ENCODE measurements at regions not wholly inside any gene's neighbourhood (a gene's known extent, or its start where the extent isn't known, plus 50 kb on each side); places are given as distances from the start of the nearest gene placed in this dataset.

DNA sequence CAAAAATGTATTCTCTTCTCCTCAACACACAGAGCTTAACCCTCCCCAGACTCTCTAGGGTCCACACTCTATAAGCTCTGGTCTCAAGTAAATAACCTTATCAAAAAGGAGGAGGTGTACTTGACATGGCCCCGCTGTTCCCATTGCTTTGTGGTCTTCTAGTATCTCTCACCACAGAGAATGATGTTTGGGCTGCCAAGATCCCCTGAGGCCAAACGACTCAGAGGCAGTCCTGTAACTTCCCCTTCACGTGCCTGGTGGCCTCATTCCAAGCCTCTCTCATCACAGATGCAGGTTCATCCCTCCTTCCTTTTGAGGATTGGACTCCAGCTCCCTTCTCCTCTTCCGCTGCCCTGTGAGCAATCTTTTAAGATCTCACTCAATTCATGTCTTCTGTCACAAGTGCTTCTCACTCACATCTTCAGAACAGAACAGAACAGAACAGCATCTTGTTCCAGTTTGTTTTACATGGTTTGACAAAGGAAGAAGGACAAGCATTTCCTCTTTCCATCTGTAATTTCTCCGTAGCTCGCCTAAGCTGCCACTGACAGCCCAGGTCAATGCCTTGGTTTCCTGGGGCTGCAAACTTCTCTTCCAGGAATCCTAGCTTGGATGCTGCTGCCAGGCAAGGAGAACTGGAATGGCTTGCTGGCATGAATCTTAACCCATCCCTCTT is 541.5 kb downstream of the CD83 start:
- Histone ChIP-seq H3K9me2 (no peaks in the 10 kb centered on the region), H2AFZ (ENCODE audit: low read depth) (no peak overlapping the region), H3K27ac (ENCODE audit: low read depth in 2 of 2, low read length in 1 of 2) (no peak overlapping the region), H3K4me3 (ENCODE audit: low read depth in 2 of 2, low read length in 1 of 2) (no peak overlapping the region), H4K20me1 (ENCODE audit: insufficient read depth) (no peaks in the 10 kb centered on the region), H3K4me2 (no peak overlapping the region), H3K36me3 (replicated peaks in 1 of 2; ENCODE audit: control insufficient read depth in 1 of 2, insufficient read depth in 2 of 2, low read length in 1 of 2) (no peaks in the 10 kb centered on the region), H3K9ac (no peak overlapping the region), H3K27me3 (ENCODE audit: insufficient read depth) (no peaks in the 10 kb centered on the region; the same call in 1 of the 2 replicates), H3K79me2 (ENCODE audit: insufficient read depth) (no peaks in the 10 kb centered on the region), H3F3A (replicated peaks; ENCODE audit: insufficient read depth) (no peaks in the 10 kb centered on the region), H3K9me3 (no peaks in the 10 kb centered on the region), H3K4me1 (ENCODE audit: control insufficient read depth in 1 of 2, insufficient read depth in 2 of 2, low read depth in 1 of 2, low read length in 1 of 2) (no peaks in the 10 kb centered on the region; a peak in 1 of 4 replicates)
- TF ChIP-seq, protein P1, sequence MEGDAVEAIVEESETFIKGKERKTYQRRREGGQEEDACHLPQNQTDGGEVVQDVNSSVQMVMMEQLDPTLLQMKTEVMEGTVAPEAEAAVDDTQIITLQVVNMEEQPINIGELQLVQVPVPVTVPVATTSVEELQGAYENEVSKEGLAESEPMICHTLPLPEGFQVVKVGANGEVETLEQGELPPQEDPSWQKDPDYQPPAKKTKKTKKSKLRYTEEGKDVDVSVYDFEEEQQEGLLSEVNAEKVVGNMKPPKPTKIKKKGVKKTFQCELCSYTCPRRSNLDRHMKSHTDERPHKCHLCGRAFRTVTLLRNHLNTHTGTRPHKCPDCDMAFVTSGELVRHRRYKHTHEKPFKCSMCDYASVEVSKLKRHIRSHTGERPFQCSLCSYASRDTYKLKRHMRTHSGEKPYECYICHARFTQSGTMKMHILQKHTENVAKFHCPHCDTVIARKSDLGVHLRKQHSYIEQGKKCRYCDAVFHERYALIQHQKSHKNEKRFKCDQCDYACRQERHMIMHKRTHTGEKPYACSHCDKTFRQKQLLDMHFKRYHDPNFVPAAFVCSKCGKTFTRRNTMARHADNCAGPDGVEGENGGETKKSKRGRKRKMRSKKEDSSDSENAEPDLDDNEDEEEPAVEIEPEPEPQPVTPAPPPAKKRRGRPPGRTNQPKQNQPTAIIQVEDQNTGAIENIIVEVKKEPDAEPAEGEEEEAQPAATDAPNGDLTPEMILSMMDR (IDR thresholded peaks at IDR 0.05) = no peak
- TF ChIP-seq TAF1 (IDR thresholded peaks at IDR 0.05; ENCODE audit: borderline replicate concordance, low read depth, low read length) (no peak), MXI1 (IDR thresholded peaks at IDR 0.05; ENCODE audit: low read depth, low read length) (no peak), ELF1 (IDR thresholded peaks at IDR 0.05) (no peak), POLR2AphosphoS5 (IDR thresholded peaks at IDR 0.05; ENCODE audit: low read depth, low read length) (no peak), YY1 (IDR thresholded peaks at IDR 0.05; ENCODE audit: low read depth) (no peak), NFIC (IDR thresholded peaks at IDR 0.05; ENCODE audit: borderline replicate concordance) (no peak), RXRA (IDR thresholded peaks at IDR 0.05; ENCODE audit: borderline replicate concordance, low read depth) (no peak), SMC3 (IDR thresholded peaks at IDR 0.05; ENCODE audit: low read depth, low read length) (no peak)
- TF ChIP-seq, protein P2, sequence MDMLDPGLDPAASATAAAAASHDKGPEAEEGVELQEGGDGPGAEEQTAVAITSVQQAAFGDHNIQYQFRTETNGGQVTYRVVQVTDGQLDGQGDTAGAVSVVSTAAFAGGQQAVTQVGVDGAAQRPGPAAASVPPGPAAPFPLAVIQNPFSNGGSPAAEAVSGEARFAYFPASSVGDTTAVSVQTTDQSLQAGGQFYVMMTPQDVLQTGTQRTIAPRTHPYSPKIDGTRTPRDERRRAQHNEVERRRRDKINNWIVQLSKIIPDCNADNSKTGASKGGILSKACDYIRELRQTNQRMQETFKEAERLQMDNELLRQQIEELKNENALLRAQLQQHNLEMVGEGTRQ (IDR thresholded peaks at IDR 0.05; ENCODE audit: borderline replicate concordance, low read depth, low read length) = no peak
- TF ChIP-seq, protein P3, sequence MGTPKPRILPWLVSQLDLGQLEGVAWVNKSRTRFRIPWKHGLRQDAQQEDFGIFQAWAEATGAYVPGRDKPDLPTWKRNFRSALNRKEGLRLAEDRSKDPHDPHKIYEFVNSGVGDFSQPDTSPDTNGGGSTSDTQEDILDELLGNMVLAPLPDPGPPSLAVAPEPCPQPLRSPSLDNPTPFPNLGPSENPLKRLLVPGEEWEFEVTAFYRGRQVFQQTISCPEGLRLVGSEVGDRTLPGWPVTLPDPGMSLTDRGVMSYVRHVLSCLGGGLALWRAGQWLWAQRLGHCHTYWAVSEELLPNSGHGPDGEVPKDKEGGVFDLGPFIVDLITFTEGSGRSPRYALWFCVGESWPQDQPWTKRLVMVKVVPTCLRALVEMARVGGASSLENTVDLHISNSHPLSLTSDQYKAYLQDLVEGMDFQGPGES (IDR thresholded peaks at IDR 0.05; ENCODE audit: low read depth, low read length) = no peak
- TF ChIP-seq, protein P4, sequence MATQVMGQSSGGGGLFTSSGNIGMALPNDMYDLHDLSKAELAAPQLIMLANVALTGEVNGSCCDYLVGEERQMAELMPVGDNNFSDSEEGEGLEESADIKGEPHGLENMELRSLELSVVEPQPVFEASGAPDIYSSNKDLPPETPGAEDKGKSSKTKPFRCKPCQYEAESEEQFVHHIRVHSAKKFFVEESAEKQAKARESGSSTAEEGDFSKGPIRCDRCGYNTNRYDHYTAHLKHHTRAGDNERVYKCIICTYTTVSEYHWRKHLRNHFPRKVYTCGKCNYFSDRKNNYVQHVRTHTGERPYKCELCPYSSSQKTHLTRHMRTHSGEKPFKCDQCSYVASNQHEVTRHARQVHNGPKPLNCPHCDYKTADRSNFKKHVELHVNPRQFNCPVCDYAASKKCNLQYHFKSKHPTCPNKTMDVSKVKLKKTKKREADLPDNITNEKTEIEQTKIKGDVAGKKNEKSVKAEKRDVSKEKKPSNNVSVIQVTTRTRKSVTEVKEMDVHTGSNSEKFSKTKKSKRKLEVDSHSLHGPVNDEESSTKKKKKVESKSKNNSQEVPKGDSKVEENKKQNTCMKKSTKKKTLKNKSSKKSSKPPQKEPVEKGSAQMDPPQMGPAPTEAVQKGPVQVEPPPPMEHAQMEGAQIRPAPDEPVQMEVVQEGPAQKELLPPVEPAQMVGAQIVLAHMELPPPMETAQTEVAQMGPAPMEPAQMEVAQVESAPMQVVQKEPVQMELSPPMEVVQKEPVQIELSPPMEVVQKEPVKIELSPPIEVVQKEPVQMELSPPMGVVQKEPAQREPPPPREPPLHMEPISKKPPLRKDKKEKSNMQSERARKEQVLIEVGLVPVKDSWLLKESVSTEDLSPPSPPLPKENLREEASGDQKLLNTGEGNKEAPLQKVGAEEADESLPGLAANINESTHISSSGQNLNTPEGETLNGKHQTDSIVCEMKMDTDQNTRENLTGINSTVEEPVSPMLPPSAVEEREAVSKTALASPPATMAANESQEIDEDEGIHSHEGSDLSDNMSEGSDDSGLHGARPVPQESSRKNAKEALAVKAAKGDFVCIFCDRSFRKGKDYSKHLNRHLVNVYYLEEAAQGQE (IDR thresholded peaks at IDR 0.05; ENCODE audit: low read depth, low read length) = no peak
- DNase-seq = no peak
- WGBS (ENCODE audit: low lambda C conversion rate) = 47% methylated on average over 6 of the region's 6 CpGs
- ChIA-PET POLR2A (no interaction called here), CTCF (no interaction called here)

Data from SK-N-SH (cell line).